IMR-90 (cell line): ENCODE measurements at regions not wholly inside any gene's neighbourhood (a gene's known extent, or its start where the extent isn't known, plus 50 kb on each side); places are given as distances from the start of the nearest gene placed in this dataset.

Experiments used
- ATAC-seq: fragments of 200-7000 bp; cut with Tn5 transposase; 2 replicates; pipeline ENCODE4 v1.9.1; 2020; ENCODE audit warnings: low read depth, mild to moderate bottlenecking, moderate library complexity
- BruUV-seq: library from RNA; stranded (reverse); fragments of 400-500 nt; replicated peaks from 2 replicates; lab custom pipeline; 2021; lab: Mats Ljungman, UMichigan
- CTCF ChIA-PET: fragments of 300-600 bp; formaldehyde crosslinking; extraction: SDS; loops from one replicate; lab custom pipeline; 2021; ENCODE audit warnings: antibody characterized with exemption; lab: Yijun Ruan, JAX
- POLR2A ChIA-PET: fragments of 300-600 bp; sonication (Branson Sonifier 250); formaldehyde crosslinking; loops from one replicate; lab custom pipeline; 2022; ENCODE audit warnings: antibody characterized with exemption; ENCODE audit not compliant: unreplicated experiment; lab: Charles Lee
- DNase-seq: peaks from one replicate; pipeline ENCODE4 v3.0.0; 2013
- H2AFZ ChIP-seq: replicated peaks from 2 replicates; pipeline ENCODE3; 2013; ENCODE audit warnings: low read length, mild to moderate bottlenecking; ENCODE audit not compliant: poor library complexity
- H2AK5ac ChIP-seq: 2 replicates; pipeline ENCODE4 v1.6.1; 2013; ENCODE audit warnings: low read depth, low read length, inconsistent platforms
- H2AK9ac ChIP-seq: replicated peaks from 2 replicates; pipeline ENCODE3; 2013; ENCODE audit warnings: mild to moderate bottlenecking, low read depth, low read length, moderate library complexity; ENCODE audit not compliant: poor library complexity
- H2BK120ac ChIP-seq: 2 replicates; pipeline ENCODE4 v1.6.1; 2013; ENCODE audit warnings: low read depth, low read length, inconsistent platforms
- H2BK15ac ChIP-seq: 3 replicates; pipeline ENCODE4 v1.6.1; 2013; ENCODE audit warnings: low read depth, low read length, inconsistent platforms
- H2BK20ac ChIP-seq: 2 replicates; pipeline ENCODE4 v1.6.1; 2013; ENCODE audit warnings: low read depth, mild to moderate bottlenecking, inconsistent platforms, low read length, moderate library complexity
- H2BK5ac ChIP-seq: 2 replicates; pipeline ENCODE4 v1.6.1; 2013; ENCODE audit warnings: mild to moderate bottlenecking, low read depth, low read length, inconsistent platforms; ENCODE audit not compliant: poor library complexity, severe bottlenecking
- H3K14ac ChIP-seq: replicated peaks from 2 replicates; pipeline ENCODE4 v1.6.1; 2013; ENCODE audit warnings: low read depth, low read length, inconsistent platforms
- H3K18ac ChIP-seq: 2 replicates; pipeline ENCODE4 v1.6.1; 2013; ENCODE audit warnings: low read depth, low read length, control low read depth
- H3K23ac ChIP-seq: 2 replicates; pipeline ENCODE4 v1.6.1; 2013; ENCODE audit warnings: low read depth, low read length, inconsistent platforms
- H3K27ac ChIP-seq: 2 replicates; pipeline ENCODE4 v1.5.1; 2013; ENCODE audit warnings: mild to moderate bottlenecking, control low read depth, low read length; ENCODE audit not compliant: insufficient read depth
- H3K27me3 ChIP-seq: 2 replicates; pipeline ENCODE4 v1.6.1; 2013; ENCODE audit warnings: low read length; ENCODE audit not compliant: control insufficient read depth, insufficient read depth
- H3K36me3 ChIP-seq: 2 replicates; pipeline ENCODE4 v1.6.1; 2013; ENCODE audit warnings: low read length, mixed read lengths; ENCODE audit not compliant: control insufficient read depth, insufficient read depth
- H3K4ac ChIP-seq: 2 replicates; pipeline ENCODE4 v1.6.1; 2013; ENCODE audit warnings: low read depth, low read length, inconsistent platforms
- H3K4me1 ChIP-seq: 2 replicates; pipeline ENCODE4 v1.6.1; 2013; ENCODE audit warnings: low read length, mixed read lengths; ENCODE audit not compliant: control insufficient read depth, insufficient read depth
- H3K4me2 ChIP-seq: 2 replicates; pipeline ENCODE4 v1.6.1; 2013; ENCODE audit warnings: low read depth, mild to moderate bottlenecking, control low read depth, low read length, moderate library complexity
- H3K4me3 ChIP-seq: 2 replicates; pipeline ENCODE4 v1.5.1; 2013; ENCODE audit warnings: low read depth, mild to moderate bottlenecking, control low read depth, low read length, moderate library complexity; ENCODE audit not compliant: insufficient read depth
- H3K56ac ChIP-seq: 2 replicates; pipeline ENCODE4 v1.6.1; 2013; ENCODE audit warnings: low read length, inconsistent platforms; ENCODE audit not compliant: insufficient read depth; ENCODE audit errors: extremely low read depth
- H3K79me1 ChIP-seq, 2 experiments: 2 replicates each; pipeline ENCODE4 v1.6.1; 2013; ENCODE audit warnings: low read length in 2 of 2, inconsistent platforms in 1 of 2, low read depth in 1 of 2
- H3K9ac ChIP-seq: 2 replicates; pipeline ENCODE4 v1.6.1; 2013; ENCODE audit warnings: low read depth, low read length, control low read depth
- H3K9me1 ChIP-seq: 2 replicates; pipeline ENCODE4 v1.6.1; 2013; ENCODE audit warnings: low read length, inconsistent platforms; ENCODE audit not compliant: insufficient read depth
- H3K9me3 ChIP-seq: 2 replicates; pipeline ENCODE4 v1.6.1; 2013; ENCODE audit warnings: low read length; ENCODE audit not compliant: control insufficient read depth, insufficient read depth
- H4K20me1 ChIP-seq: 2 replicates; pipeline ENCODE4 v1.6.1; 2013; ENCODE audit warnings: low read length, inconsistent platforms; ENCODE audit not compliant: insufficient read depth
- H4K5ac ChIP-seq: 2 replicates; pipeline ENCODE4 v1.6.1; 2013; ENCODE audit warnings: mild to moderate bottlenecking, low read depth, low read length, control low read depth
- H4K8ac ChIP-seq, 2 experiments: 2 replicates each; pipeline ENCODE4 v1.6.1; 2013; ENCODE audit warnings: low read depth in 2 of 2, low read length in 2 of 2, control low read depth in 1 of 2, inconsistent platforms in 1 of 2
- H4K91ac ChIP-seq: 2 replicates; pipeline ENCODE4 v1.6.1; 2013; ENCODE audit warnings: low read depth, low read length, inconsistent platforms; ENCODE audit not compliant: insufficient read depth
- CHD1 ChIP-seq: IDR thresholded peaks from 2 replicates; pipeline ENCODE4 v1.6.1; 2012; ENCODE audit warnings: low read depth, low read length, improper control_type of control experiment
- MAFK ChIP-seq: IDR thresholded peaks from 2 replicates; pipeline ENCODE4 v1.6.1; 2012; ENCODE audit warnings: low read depth, low read length, improper control_type of control experiment
- MAZ ChIP-seq: IDR thresholded peaks from 2 replicates; pipeline ENCODE4 v1.6.1; 2012; ENCODE audit warnings: low read depth, mild to moderate bottlenecking, low read length, improper control_type of control experiment, moderate library complexity, borderline replicate concordance
- WGBS, 2 experiments: methylation state at CpG; one replicate each; pipeline versions ENCODE4 v1.1.5 to v1.1.7; 2013; ENCODE audit warnings: missing lambda C conversion rate in 2 of 2; ENCODE audit not compliant: insufficient read length in 1 of 2; ENCODE audit errors: extremely low coverage in 2 of 2; 5-methylcytosine and 5-hydroxymethylcytosine counted together
- dilution Hi-C: fragments of 300-500 bp; cut with HindIII; formaldehyde crosslinking; loops from one replicate; pipeline ENCODE4 v1.14.3; 2018; ENCODE audit warnings: low sequenced_read_pairs; ENCODE audit not compliant: unreplicated experiment
- in situ Hi-C: fragments of 300-500 bp; cut with MboI; formaldehyde crosslinking; loops from 3 replicates; pipeline ENCODE4 v1.14.3; 2019; ENCODE audit warnings: low sequenced_read_pairs, inconsistent platforms, mixed read lengths
- intact Hi-C: fragments of 100-400 bp; cut with micrococcal nuclease; formaldehyde crosslinking; loops from 2 replicates; pipeline ENCODE4 v1.10.0; 2022
- TF ChIP-seq, protein P1 (sequence below): fragments of 150-350 bp; IDR thresholded peaks from 2 replicates; pipeline ENCODE4 v1.6.1; 2017; ENCODE audit warnings: mild to moderate bottlenecking, antibody characterized with exemption, low read length, low read depth

DNA sequence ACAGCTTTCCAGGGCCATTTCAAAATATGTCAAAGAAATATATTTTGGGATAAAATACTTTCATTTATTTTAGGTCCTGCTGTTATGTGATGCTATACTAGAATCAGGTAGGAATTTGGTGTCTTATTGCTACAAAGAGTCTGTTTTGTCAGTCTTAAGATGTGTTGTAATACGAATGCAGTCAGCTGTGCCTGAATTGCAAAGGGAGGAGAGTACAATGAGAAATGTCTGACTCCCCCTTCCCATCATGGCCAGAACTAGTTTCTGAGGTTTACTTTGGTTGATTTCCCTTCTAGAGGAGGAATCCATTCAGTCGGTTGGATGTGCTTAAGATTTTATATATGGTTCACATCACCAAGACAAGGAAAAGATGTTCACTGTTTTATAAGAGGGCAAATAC lies 75.7 kb upstream of the TNFSF18 start:
- peaks cover 8% of the 10 kb centered on the region for H3K4me1 ChIP-seq
- no peak overlapping the region for H2AK9ac ChIP-seq
- H3K9me3 ChIP-seq: no peaks in the 10 kb centered on the region
- H4K20me1 ChIP-seq: no peaks in the 10 kb centered on the region
- no peak overlapping the region for H3K4ac ChIP-seq
- no peak overlapping the region for H3K23ac ChIP-seq
- no TSS peak for BruUV-seq
- in situ Hi-C loops (loop anchor here (10.0 kb wide), 1 partner anchor 62 kb away; no protein-coding TSS in a partner anchor), dilution Hi-C loops (no loop called here), intact Hi-C loops (loop anchor here (10.0 kb wide), 1 partner anchor 172 kb away; no protein-coding TSS in a partner anchor)
- no peak for TF ChIP-seq MAFK
- TF ChIP-seq, protein P1, sequence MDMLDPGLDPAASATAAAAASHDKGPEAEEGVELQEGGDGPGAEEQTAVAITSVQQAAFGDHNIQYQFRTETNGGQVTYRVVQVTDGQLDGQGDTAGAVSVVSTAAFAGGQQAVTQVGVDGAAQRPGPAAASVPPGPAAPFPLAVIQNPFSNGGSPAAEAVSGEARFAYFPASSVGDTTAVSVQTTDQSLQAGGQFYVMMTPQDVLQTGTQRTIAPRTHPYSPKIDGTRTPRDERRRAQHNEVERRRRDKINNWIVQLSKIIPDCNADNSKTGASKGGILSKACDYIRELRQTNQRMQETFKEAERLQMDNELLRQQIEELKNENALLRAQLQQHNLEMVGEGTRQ: no peak
- TF ChIP-seq MAZ: no peak
- no peak for TF ChIP-seq CHD1
- H2BK120ac ChIP-seq: peak overlapping the region; percentile 35; the same call in 1 of the 2 replicates
- ATAC-seq (no peak), DNase-seq (peak; percentile 14)
- H3K18ac ChIP-seq: no peak overlapping the region
- peaks cover 4% of the 10 kb centered on the region; the same call in 1 of the 2 replicates for H3K9me1 ChIP-seq
- no peak overlapping the region for H2AK5ac ChIP-seq
- no peak overlapping the region for H2AFZ ChIP-seq
- no peak overlapping the region for H2BK15ac ChIP-seq
- no peak overlapping the region for H3K27ac ChIP-seq
- no peak overlapping the region; the same call in 1 of the 2 replicates for H4K5ac ChIP-seq
- H4K8ac ChIP-seq: peak overlapping the region in 1 of 2 experiments; percentile 48; a peak in 1 of 4 replicates
- POLR2A ChIA-PET: no interaction called here
- no peak overlapping the region for H2BK5ac ChIP-seq
- no peak overlapping the region for H3K4me2 ChIP-seq
- CTCF ChIA-PET: no interaction called here
- no peaks in the 10 kb centered on the region for H3K36me3 ChIP-seq
- H3K9ac ChIP-seq: no peak overlapping the region
- H3K79me1 ChIP-seq: no peaks in the 10 kb centered on the region
- no CpG with 5 or more reads among the region's 2 CpGs for WGBS, 2 experiments
- no peak overlapping the region for H3K4me3 ChIP-seq
- H3K14ac ChIP-seq: 0 out of 2 replicates have a peak overlapping the region, but pooled peaks have one; percentile 18
- H3K56ac ChIP-seq: no peak overlapping the region
- peak overlapping the region; percentile 56; the same call in 1 of the 2 replicates for H2BK20ac ChIP-seq
- no peaks in the 10 kb centered on the region for H3K27me3 ChIP-seq
- no peak overlapping the region for H4K91ac ChIP-seq
